PC-3 (cell line): ENCODE measurements at regions not wholly inside any gene's neighbourhood (a gene's known extent, or its start where the extent isn't known, plus 50 kb on each side); places are given as distances from the start of the nearest gene placed in this dataset.
"Not testable (repeated sequence)": the region's sequence is repeated elsewhere in the genome, so short reads cannot be mapped to it uniquely, and the experiment has no call there.

Experiments used
- ATAC-seq: fragments of 200-7000 bp; cut with Tn5 transposase; 2 replicates; pipeline ENCODE4 v1.9.1; 2020; ENCODE audit warnings: mild to moderate bottlenecking, moderate library complexity
- BruUV-seq: library from RNA; stranded (reverse); fragments of 400-500 nt; replicated peaks from 2 replicates; lab custom pipeline; 2021; lab: Mats Ljungman, UMichigan
- CTCF ChIA-PET: fragments of 300-600 bp; sonication (Branson Sonifier 250); formaldehyde crosslinking; loops from one replicate; lab custom pipeline; 2022; ENCODE audit warnings: antibody characterized with exemption; lab: Charles Lee
- POLR2A ChIA-PET: fragments of 300-600 bp; sonication (Branson Sonifier 250); formaldehyde crosslinking; loops from one replicate; lab custom pipeline; 2022; ENCODE audit warnings: antibody characterized with exemption; ENCODE audit not compliant: unreplicated experiment; lab: Charles Lee
- DNase-seq: peaks from one replicate; pipeline ENCODE4 v3.0.0-alpha.2; 2015
- H2AFZ ChIP-seq: fragments of 300-600 bp; sonication (generic); 2 replicates; pipeline ENCODE4 v1.6.0; 2016; ENCODE audit warnings: antibody characterized with exemption, low read length
- H3F3A ChIP-seq: fragments of 300-600 bp; sonication (generic); one replicate; pipeline ENCODE4 v1.6.0; 2017; ENCODE audit warnings: antibody characterized with exemption, low read length, control low read depth, mild to moderate bottlenecking; ENCODE audit not compliant: unreplicated experiment
- H3K27ac ChIP-seq: fragments of 300-600 bp; sonication (generic); 2 replicates; pipeline ENCODE4 v1.5.1; 2016; ENCODE audit warnings: mild to moderate bottlenecking, low read length
- H3K27me3 ChIP-seq: fragments of 300-600 bp; sonication (generic); 2 replicates; pipeline ENCODE4 v1.6.1; 2016; ENCODE audit warnings: low read length, mixed read lengths
- H3K36me3 ChIP-seq: fragments of 300-600 bp; sonication (generic); 2 replicates; pipeline ENCODE4 v1.6.1; 2016; ENCODE audit warnings: low read depth, mixed run types, low read length, mixed read lengths
- H3K4me1 ChIP-seq: fragments of 300-600 bp; sonication (generic); 2 replicates; pipeline ENCODE4 v1.5.1; 2016; ENCODE audit warnings: low read length; ENCODE audit not compliant: insufficient read depth
- H3K4me2 ChIP-seq: fragments of 300-600 bp; sonication (generic); 2 replicates; pipeline ENCODE4 v1.6.0; 2016; ENCODE audit warnings: low read length
- H3K4me3 ChIP-seq: fragments of 300-600 bp; sonication (generic); 2 replicates; pipeline ENCODE4 v1.5.1; 2016; ENCODE audit warnings: mild to moderate bottlenecking, low read length, mixed read lengths
- H3K79me2 ChIP-seq: fragments of 300-600 bp; sonication (generic); 2 replicates; pipeline ENCODE4 v1.6.1; 2017; ENCODE audit warnings: low read length, mixed read lengths
- H3K9ac ChIP-seq: fragments of 300-600 bp; sonication (generic); 2 replicates; pipeline ENCODE4 v1.6.0; 2016; ENCODE audit warnings: mild to moderate bottlenecking, low read length
- H3K9me2 ChIP-seq: fragments of 300-600 bp; sonication (generic); replicated peaks from 2 replicates; pipeline ENCODE4 v1.6.1; 2016; ENCODE audit warnings: mixed run types, low read length, mixed read lengths
- H3K9me3 ChIP-seq: fragments of 300-600 bp; sonication (generic); 2 replicates; pipeline ENCODE4 v1.6.1; 2016; ENCODE audit warnings: low read length, mixed read lengths
- H4K20me1 ChIP-seq: fragments of 300-600 bp; sonication (generic); 2 replicates; pipeline ENCODE4 v1.6.1; 2016; ENCODE audit warnings: low read length, mixed read lengths
- EZH2 ChIP-seq: fragments of 300-600 bp; sonication (generic); IDR thresholded peaks from one replicate; pipeline ENCODE4 v1.6.1; 2017; ENCODE audit warnings: antibody characterized with exemption, mild to moderate bottlenecking, low read length; ENCODE audit not compliant: unreplicated experiment
- EZH2phosphoT487 ChIP-seq: fragments of 300-600 bp; sonication (generic); IDR thresholded peaks from 2 replicates; pipeline ENCODE4 v1.6.1; 2018; ENCODE audit warnings: mild to moderate bottlenecking, antibody characterized with exemption, low read length, borderline replicate concordance
- intact Hi-C: fragments of 100-400 bp; cut with micrococcal nuclease; formaldehyde crosslinking; loops from 2 replicates; pipeline ENCODE4 v1.9.0; 2023
- TF ChIP-seq, protein P1 (sequence below): fragments of 300-600 bp; sonication (generic); conservative IDR thresholded peaks from 2 replicates; pipeline ENCODE4 v1.5.1; 2017; ENCODE audit warnings: antibody characterized with exemption, low read depth, mild to moderate bottlenecking, low read length

DNA sequence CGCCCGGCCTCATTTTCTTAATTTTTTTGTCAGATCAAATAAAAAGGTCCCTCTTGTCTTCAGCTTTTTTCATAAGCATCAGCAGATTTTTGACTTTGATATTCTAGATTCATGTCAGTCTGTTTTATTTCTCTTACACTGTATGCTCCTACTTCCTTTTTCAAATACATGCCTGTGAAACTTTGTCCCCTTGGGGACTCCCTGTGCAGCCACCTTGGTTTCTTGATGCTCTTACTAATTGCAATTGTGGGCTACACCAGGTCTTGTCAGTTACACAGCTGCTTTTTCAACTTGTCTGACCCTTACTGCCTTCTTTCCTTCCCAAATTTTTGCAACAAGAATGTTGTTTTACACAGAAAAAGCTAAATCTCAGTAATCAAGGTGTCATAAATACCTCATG lies 238.2 kb upstream of the KCNN2 start:
- no peak overlapping the region for H3K9ac ChIP-seq
- H2AFZ ChIP-seq = no peak overlapping the region
- H3K9me2 ChIP-seq = no peaks in the 10 kb centered on the region
- no peaks in the 10 kb centered on the region for H3K79me2 ChIP-seq
- ChIA-PET POLR2A (no interaction called here), CTCF (no interaction called here)
- H3K36me3 ChIP-seq = no peaks in the 10 kb centered on the region
- no peaks in the 10 kb centered on the region for H3F3A ChIP-seq
- intact Hi-C loops = no loop called here
- no peak overlapping the region for H3K4me3 ChIP-seq
- H4K20me1 ChIP-seq = no peaks in the 10 kb centered on the region
- H3K27ac ChIP-seq = no peak overlapping the region
- TF ChIP-seq EZH2phosphoT487 (no peak), EZH2 (no peak)
- TF ChIP-seq, protein P1, sequence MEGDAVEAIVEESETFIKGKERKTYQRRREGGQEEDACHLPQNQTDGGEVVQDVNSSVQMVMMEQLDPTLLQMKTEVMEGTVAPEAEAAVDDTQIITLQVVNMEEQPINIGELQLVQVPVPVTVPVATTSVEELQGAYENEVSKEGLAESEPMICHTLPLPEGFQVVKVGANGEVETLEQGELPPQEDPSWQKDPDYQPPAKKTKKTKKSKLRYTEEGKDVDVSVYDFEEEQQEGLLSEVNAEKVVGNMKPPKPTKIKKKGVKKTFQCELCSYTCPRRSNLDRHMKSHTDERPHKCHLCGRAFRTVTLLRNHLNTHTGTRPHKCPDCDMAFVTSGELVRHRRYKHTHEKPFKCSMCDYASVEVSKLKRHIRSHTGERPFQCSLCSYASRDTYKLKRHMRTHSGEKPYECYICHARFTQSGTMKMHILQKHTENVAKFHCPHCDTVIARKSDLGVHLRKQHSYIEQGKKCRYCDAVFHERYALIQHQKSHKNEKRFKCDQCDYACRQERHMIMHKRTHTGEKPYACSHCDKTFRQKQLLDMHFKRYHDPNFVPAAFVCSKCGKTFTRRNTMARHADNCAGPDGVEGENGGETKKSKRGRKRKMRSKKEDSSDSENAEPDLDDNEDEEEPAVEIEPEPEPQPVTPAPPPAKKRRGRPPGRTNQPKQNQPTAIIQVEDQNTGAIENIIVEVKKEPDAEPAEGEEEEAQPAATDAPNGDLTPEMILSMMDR = no peak
- no peaks in the 10 kb centered on the region for H3K4me1 ChIP-seq
- no peak overlapping the region for H3K4me2 ChIP-seq
- no peaks in the 10 kb centered on the region for H3K27me3 ChIP-seq
- DNase-seq (no peak), ATAC-seq (no peak)
- H3K9me3 ChIP-seq = peaks cover 2% of the 10 kb centered on the region; the same call in 1 of the 2 replicates
- no TSS peak for BruUV-seq

DNA sequence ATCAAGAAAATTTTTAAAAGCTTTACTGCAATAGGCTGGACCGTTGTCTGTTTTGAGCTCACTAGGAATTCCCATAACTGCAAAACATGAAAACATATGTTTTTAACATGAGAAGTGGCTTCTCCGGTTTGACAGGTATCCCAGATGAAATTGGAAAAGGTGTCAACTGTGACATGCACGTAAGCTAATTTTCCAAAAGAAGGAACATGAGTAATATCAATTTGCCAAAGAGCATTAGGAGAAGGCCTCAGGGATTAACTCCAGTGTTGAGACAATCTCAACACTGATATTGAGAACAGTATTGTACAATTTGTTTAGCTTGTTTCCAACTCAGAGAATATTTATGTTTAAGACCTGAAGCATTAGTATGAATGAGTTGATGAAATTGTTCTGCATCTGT lies 215.5 kb upstream of the KCNN2 start:
- Histone ChIP-seq H3K36me3 (no peaks in the 10 kb centered on the region), H3K9ac (no peak overlapping the region), H3K4me2 (no peak overlapping the region), H3K4me1 (no peaks in the 10 kb centered on the region), H3K4me3 (no peak overlapping the region), H3K79me2 (no peaks in the 10 kb centered on the region), H4K20me1 (no peaks in the 10 kb centered on the region), H3F3A (no peaks in the 10 kb centered on the region), H3K27ac (no peak overlapping the region), H3K9me2 (no peaks in the 10 kb centered on the region), H2AFZ (no peak overlapping the region), H3K9me3 (0 out of 2 replicates have a peak, but pooled peaks cover 4% of the 10 kb centered on the region), H3K27me3 (no peaks in the 10 kb centered on the region)
- POLR2A ChIA-PET = no interaction called here
- no peak for DNase-seq
- BruUV-seq = no TSS peak
- intact Hi-C loops = no loop called here
- ATAC-seq = no peak
- CTCF ChIA-PET = no interaction called here
- TF ChIP-seq EZH2phosphoT487 = no peak
- no peak for TF ChIP-seq EZH2
- TF ChIP-seq, protein P1 = no peak

DNA sequence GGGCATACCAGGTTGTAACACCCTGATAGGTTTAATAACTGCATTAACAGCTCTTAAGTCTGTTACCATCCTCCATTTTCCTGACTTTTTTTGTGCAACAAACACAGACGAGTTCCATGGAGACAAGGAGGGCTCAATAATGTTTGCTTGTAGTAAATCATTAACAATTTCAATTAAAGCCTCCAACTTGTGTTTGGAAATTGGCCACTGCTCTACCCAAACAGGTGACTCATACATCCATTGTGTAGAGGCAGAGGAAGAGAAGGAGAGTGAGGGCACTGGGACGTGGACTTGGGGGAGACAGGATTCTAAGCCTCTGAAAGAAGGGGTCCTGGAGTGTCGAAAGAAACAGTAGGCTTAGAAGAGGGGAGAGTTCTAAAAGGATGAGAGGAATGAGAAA lies 213.6 kb upstream of the KCNN2 start:
- no TSS peak for BruUV-seq
- ChIA-PET POLR2A (no interaction called here), CTCF (no interaction called here)
- DNase-seq (no peak), ATAC-seq (no peak)
- Histone ChIP-seq H3K27ac (no peak overlapping the region), H3K4me2 (no peak overlapping the region), H4K20me1 (no peaks in the 10 kb centered on the region), H3K79me2 (no peaks in the 10 kb centered on the region), H3K9ac (no peak overlapping the region), H2AFZ (no peak overlapping the region), H3K9me3 (0 out of 2 replicates have a peak, but pooled peaks cover 8% of the 10 kb centered on the region), H3K4me3 (no peak overlapping the region), H3K27me3 (no peaks in the 10 kb centered on the region), H3K9me2 (no peaks in the 10 kb centered on the region), H3F3A (no peaks in the 10 kb centered on the region), H3K4me1 (no peaks in the 10 kb centered on the region), H3K36me3 (no peaks in the 10 kb centered on the region)
- TF ChIP-seq, protein P1 = no peak
- TF ChIP-seq EZH2 = no peak
- no peak for TF ChIP-seq EZH2phosphoT487
- intact Hi-C loops = no loop called here

DNA sequence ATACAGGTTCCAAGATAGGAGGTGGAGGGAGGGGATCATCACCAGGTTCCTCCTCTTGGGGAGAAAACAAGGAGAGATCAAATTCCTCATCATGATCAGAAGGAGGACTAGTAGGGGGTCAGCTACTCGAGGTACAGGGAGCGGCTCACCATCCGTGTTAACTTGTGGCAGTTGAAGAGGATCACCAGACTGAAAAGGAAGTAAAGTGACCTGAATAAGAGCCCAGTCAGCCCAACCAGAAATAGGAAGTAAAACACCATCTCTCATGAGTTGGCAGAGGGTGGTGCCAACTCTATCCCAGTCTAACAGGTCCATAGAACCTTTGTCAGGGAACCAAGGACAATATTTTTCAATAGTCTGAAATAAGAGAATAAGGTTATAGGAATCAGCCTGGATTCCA lies 213.1 kb upstream of the KCNN2 start:
- POLR2A ChIA-PET, BruUV-seq, H3F3A ChIP-seq, H3K9me3 ChIP-seq, intact Hi-C loops, H3K79me2 ChIP-seq, H3K27ac ChIP-seq, H3K27me3 ChIP-seq, H4K20me1 ChIP-seq, H3K4me3 ChIP-seq, H3K36me3 ChIP-seq, ATAC-seq, H3K9me2 ChIP-seq, DNase-seq, CTCF ChIA-PET, H3K9ac ChIP-seq, H3K4me1 ChIP-seq, H2AFZ ChIP-seq, H3K4me2 ChIP-seq: not testable (repeated sequence)
